ENCODE measurements at regions not wholly inside any gene's neighbourhood (a gene's known extent, or its start where the extent isn't known, plus 50 kb on each side); places are given as distances from the start of the nearest gene placed in this dataset.

DNA sequence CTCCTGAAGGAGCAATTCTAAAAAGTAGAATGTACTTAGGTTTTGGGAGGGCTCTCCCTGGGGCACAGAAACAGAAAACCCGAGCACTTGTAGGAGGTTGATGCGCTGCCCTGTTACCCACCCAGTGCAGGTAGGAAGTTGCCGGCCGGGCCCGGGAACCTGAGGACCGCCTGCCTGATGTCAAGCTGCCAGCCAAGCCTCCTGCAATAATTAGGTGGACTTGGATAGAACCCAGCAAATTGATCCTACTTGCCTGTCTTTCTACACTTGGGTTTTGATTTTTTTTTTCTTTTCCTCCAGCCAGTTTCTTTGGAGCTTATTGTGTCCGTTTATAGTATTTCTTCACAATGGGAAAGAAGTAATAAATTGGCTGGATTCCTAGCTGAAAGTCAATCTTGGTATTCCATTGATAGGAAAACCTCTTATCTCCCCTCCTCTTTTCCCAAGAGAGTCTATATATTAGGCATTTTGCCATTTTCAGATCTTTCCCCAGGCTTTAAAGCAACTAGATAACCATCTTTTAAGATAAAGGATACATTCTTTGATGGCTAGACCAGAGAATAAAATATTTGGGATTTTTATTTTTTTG, 78.3 kb upstream of the FYN start:
- no peak for DNase-seq
- no peaks in the 10 kb centered on the region for H3K9me3 ChIP-seq (replicated peaks)
- H3K27ac ChIP-seq (replicated peaks) = no peak overlapping the region
- peaks cover 20% of the 10 kb centered on the region for H3K4me1 ChIP-seq
- intact Hi-C loops (cut with micrococcal nuclease) = no loop called here
- TF ChIP-seq, protein P1, sequence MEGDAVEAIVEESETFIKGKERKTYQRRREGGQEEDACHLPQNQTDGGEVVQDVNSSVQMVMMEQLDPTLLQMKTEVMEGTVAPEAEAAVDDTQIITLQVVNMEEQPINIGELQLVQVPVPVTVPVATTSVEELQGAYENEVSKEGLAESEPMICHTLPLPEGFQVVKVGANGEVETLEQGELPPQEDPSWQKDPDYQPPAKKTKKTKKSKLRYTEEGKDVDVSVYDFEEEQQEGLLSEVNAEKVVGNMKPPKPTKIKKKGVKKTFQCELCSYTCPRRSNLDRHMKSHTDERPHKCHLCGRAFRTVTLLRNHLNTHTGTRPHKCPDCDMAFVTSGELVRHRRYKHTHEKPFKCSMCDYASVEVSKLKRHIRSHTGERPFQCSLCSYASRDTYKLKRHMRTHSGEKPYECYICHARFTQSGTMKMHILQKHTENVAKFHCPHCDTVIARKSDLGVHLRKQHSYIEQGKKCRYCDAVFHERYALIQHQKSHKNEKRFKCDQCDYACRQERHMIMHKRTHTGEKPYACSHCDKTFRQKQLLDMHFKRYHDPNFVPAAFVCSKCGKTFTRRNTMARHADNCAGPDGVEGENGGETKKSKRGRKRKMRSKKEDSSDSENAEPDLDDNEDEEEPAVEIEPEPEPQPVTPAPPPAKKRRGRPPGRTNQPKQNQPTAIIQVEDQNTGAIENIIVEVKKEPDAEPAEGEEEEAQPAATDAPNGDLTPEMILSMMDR (IDR thresholded peaks at IDR 0.05; ENCODE audit: borderline replicate concordance) = no peak
- no peak overlapping the region for H3K4me3 ChIP-seq
- H3K36me3 ChIP-seq = no peaks in the 10 kb centered on the region
- peaks cover 7% of the 10 kb centered on the region for H3K27me3 ChIP-seq (ENCODE audit: low read depth)

DNA sequence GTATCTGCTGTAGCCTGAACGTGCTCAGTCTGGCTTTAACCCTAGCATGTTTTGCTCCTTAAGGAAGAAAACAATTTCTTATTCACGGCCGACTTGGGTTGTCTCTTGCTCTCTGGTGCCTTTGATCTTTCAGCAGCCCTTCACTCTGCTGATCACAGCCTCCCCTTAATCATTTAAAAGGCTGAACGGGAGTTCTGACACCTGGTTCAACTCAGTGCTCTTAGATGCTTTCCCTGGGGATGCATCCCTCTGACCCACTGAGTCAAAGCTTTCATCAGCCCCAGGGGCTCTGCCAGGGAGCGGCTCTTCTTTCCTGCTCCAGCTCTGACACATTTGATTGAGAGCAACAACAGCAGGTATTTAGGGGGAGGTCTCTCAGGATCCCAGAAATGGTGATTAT, 79.0 kb upstream of the FYN start:
- Histone ChIP-seq H3K4me3 (no peak overlapping the region), H3K9me3 (replicated peaks) (no peaks in the 10 kb centered on the region), H3K27ac (replicated peaks) (no peak overlapping the region), H3K4me1 (peaks cover 20% of the 10 kb centered on the region), H3K27me3 (ENCODE audit: low read depth) (peaks cover 12% of the 10 kb centered on the region), H3K36me3 (no peaks in the 10 kb centered on the region)
- TF ChIP-seq, protein P1 (IDR thresholded peaks at IDR 0.05; ENCODE audit: borderline replicate concordance) = no peak
- DNase-seq = no peak
- intact Hi-C loops (cut with micrococcal nuclease) = no loop called here

DNA sequence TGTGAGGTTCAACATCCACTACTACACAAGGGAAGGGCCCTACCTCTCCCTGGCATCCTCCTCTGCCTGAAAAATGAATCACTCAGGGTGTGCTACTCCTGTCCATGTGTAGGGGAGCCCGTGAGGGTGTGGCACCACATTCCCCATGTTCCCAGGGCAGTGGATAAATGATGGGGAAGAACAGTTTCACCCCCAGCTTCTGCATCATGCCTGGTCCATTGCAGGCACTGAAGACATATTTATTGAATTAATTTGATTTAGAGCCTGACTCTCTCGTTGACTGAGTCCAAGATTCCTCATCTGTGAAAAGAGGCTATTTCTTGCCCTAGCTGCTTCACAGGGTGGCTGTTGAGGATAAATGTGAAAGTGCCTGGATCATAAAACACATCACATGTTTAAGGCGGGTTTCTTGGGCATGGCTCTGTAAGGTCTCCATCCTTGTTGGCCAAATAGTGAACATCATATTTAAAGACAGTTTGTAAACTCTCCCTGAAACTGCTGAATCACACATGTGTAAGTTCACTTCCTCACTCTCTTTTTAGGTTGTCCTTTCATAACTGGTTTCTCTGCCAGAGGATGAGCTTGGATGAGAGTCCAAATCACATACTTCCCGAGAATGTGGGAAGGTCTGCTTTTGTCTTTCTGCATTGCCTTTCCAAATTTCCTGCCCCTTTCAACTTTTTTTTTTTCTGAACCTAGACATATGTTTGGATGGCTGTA, 79.7 kb upstream of the FYN start:
- Histone ChIP-seq H3K36me3 (no peaks in the 10 kb centered on the region), H3K4me3 (no peak overlapping the region), H3K9me3 (replicated peaks) (no peaks in the 10 kb centered on the region), H3K27ac (replicated peaks) (no peak overlapping the region), H3K4me1 (peaks cover 20% of the 10 kb centered on the region), H3K27me3 (ENCODE audit: low read depth) (peaks cover 14% of the 10 kb centered on the region)
- intact Hi-C loops (cut with micrococcal nuclease) = no loop called here
- TF ChIP-seq, protein P1 (IDR thresholded peaks at IDR 0.05; ENCODE audit: borderline replicate concordance) = no peak
- DNase-seq = no peak

DNA sequence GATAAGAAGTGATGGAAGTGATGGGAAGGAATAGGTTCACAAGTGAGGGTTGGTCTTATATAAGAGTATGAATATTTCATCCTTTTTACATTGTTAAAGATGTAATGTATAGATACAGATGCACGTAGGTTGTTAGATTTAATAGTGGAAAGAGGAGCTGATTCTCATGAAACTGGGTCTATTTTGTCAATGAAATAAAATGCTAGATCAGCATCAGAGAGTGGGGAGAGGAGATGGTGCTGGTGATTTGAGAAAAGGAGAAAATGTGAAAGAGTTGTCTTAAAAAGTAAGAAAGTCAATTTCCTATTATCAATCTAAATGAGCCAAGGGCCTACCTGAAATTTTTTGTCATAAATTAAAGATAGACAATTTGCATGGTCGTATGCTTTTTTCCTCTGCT, 82.8 kb upstream of the FYN start:
- peaks cover 23% of the 10 kb centered on the region for H3K27me3 ChIP-seq (ENCODE audit: low read depth)
- no peaks in the 10 kb centered on the region for H3K9me3 ChIP-seq (replicated peaks)
- peaks cover 13% of the 10 kb centered on the region for H3K4me1 ChIP-seq
- no peak for DNase-seq
- H3K36me3 ChIP-seq = no peaks in the 10 kb centered on the region
- intact Hi-C loops (cut with micrococcal nuclease) = no loop called here
- TF ChIP-seq, protein P1 (IDR thresholded peaks at IDR 0.05; ENCODE audit: borderline replicate concordance) = no peak
- H3K27ac ChIP-seq (replicated peaks) = no peak overlapping the region
- H3K4me3 ChIP-seq = no peak overlapping the region

DNA sequence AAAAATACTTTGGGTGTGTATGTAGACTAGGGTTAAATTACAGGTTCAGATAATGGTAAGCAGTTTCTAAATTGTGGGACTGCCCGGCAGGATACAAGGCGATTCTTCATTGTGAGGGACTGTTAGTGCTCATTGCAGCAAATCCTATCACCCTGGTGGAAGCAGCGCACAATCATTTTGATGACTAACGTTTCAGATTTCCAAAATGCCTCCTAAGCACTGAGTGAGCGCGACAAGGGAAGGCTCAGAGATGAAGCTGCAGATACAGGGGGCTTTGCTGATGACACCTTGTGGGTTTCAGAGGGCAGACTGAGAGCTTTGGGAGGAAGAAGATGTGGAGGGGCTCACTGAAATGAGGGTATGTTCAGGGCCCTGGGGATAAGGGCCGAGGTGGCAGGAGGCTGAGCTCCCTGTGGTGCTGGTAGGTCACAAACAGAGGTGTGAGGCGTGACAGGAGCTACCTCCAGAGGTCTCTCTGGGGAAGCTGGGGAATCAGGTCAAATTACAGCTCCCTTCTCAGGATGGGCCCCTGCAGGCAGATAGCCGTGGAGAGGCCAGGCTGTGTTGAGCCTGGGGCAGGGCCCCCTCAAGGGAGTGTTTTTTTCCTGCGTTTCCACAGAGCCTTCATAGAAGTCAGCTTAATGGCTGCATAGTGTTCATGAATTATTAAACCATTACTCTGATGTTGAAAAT, 84.5 kb upstream of the FYN start:
- no peak for DNase-seq
- Histone ChIP-seq H3K27me3 (ENCODE audit: low read depth) (peaks cover 23% of the 10 kb centered on the region), H3K4me1 (no peaks in the 10 kb centered on the region), H3K4me3 (no peak overlapping the region), H3K9me3 (replicated peaks) (peaks cover 3% of the 10 kb centered on the region), H3K36me3 (no peaks in the 10 kb centered on the region), H3K27ac (replicated peaks) (no peak overlapping the region)
- intact Hi-C loops (cut with micrococcal nuclease) = no loop called here
- TF ChIP-seq, protein P1 (IDR thresholded peaks at IDR 0.05; ENCODE audit: borderline replicate concordance) = no peak
